ENCODE measurements at regions not wholly inside any gene's neighbourhood (a gene's known extent, or its start where the extent isn't known, plus 50 kb on each side); places are given as distances from the start of the nearest gene placed in this dataset.

DNA sequence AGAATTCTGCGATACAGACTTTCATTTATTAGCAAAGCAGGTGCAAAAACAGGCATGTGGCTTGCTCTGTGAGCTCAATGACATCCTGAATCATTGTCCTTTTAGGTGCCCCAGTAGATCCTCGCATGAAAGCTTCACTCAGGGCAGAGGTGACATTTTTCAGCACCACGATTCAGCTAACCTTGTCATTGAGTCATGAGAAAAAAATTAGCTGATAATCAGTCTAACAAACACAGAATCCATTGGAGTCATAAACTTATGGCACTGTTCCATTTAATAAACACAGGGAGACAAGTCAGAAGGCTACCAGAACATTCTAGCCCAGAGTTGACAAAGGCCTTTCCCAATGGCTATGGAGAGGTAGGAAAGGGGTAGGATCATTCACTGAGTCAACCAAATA is 104.8 kb upstream of the RAD23B start:
- Histone ChIP-seq H3K27me3 (ENCODE audit: insufficient read depth, low read depth, severe bottlenecking) (no peaks in the 10 kb centered on the region), H3K9me3 (ENCODE audit: severe bottlenecking) (peaks cover 10% of the 10 kb centered on the region), H3K36me3 (no peaks in the 10 kb centered on the region), H3K4me3 (ENCODE audit: low read depth, low read length) (no peak overlapping the region), H3K27ac (no peak overlapping the region)
- TF ChIP-seq CTCF (IDR thresholded peaks at IDR 0.05; ENCODE audit: low read depth, low read length), result no peak
- no peak for DNase-seq

DNA sequence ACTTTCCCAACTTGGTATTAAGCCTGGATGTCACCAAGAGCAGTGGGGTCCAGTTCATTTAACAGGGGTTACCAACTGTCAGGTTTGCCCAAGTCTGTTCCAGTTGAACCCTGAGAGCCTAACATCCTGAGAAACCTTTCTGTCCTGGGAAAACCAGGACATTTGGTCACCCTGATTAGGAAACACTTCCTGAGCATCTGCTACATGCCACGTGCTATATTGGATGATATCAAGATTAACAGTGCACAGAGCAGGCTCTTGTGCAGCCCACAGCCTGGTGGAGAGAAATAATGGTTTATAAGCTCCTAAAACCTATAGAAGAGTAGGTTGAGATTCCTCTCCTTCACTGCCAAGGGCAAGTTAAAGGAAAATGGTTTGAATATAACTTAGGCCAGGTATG is 102.9 kb upstream of the RAD23B start:
- Histone ChIP-seq H3K4me3 (ENCODE audit: low read depth, low read length) (no peak overlapping the region), H3K36me3 (no peaks in the 10 kb centered on the region), H3K27ac (no peak overlapping the region), H3K9me3 (ENCODE audit: severe bottlenecking) (peaks cover 12% of the 10 kb centered on the region), H3K27me3 (ENCODE audit: insufficient read depth, low read depth, severe bottlenecking) (no peaks in the 10 kb centered on the region)
- no peak for TF ChIP-seq CTCF (IDR thresholded peaks at IDR 0.05; ENCODE audit: low read depth, low read length)
- DNase-seq, result peak; percentile 55

DNA sequence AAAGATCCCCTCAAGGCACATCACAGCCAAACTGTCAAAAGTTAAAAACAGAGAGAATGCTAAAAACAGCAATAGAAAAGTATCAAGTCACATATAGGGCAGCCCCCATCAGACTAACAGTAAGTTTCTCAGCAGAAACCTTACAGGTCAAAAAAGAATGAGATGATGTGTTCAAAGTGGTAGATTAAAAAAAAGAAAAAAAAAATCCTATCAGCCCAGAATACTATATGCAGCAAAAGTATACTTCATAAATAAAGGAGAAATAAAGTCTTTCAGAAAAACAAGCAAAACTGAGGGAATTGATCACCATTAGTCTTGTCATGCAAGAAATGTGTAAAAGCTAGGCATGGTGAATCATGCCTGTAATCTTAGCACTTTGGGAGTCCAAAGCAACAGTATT is 99.9 kb upstream of the RAD23B start:
- peaks cover 12% of the 10 kb centered on the region for H3K9me3 ChIP-seq (ENCODE audit: severe bottlenecking)
- no peaks in the 10 kb centered on the region for H3K36me3 ChIP-seq
- no peak for TF ChIP-seq CTCF (IDR thresholded peaks at IDR 0.05; ENCODE audit: low read depth, low read length)
- H3K4me3 ChIP-seq (ENCODE audit: low read depth, low read length), result no peak overlapping the region
- DNase-seq, result no peak
- H3K27ac ChIP-seq, result no peak overlapping the region
- no peaks in the 10 kb centered on the region for H3K27me3 ChIP-seq (ENCODE audit: insufficient read depth, low read depth, severe bottlenecking)

DNA sequence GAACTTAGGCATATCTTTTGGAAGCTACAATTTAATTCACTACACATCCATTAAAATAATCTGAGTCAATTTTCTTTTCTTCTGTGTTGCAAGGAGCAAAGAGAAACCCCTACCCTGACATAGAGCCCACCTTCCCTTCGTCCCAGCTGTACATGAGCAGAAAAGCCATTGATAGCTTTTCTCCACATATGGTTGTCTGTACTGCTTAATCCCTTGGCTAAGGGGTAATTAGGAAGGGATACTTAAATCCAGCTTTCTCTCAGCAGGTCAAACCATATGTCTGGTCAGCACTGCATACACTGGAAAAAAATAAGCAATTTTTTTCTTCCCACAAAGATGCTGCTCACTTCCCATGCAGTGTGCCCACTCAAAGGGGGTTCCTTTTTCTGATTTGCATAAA is 94.7 kb upstream of the RAD23B start:
- H3K27me3 ChIP-seq (ENCODE audit: insufficient read depth, low read depth, severe bottlenecking), result no peaks in the 10 kb centered on the region
- H3K36me3 ChIP-seq, result no peaks in the 10 kb centered on the region
- peak; percentile 52 for DNase-seq
- no peak for TF ChIP-seq CTCF (IDR thresholded peaks at IDR 0.05; ENCODE audit: low read depth, low read length)
- H3K27ac ChIP-seq, result peak overlapping the region; percentile 51
- H3K9me3 ChIP-seq (ENCODE audit: severe bottlenecking), result peaks cover under 1% of the 10 kb centered on the region
- H3K4me3 ChIP-seq (ENCODE audit: low read depth, low read length), result no peak overlapping the region

DNA sequence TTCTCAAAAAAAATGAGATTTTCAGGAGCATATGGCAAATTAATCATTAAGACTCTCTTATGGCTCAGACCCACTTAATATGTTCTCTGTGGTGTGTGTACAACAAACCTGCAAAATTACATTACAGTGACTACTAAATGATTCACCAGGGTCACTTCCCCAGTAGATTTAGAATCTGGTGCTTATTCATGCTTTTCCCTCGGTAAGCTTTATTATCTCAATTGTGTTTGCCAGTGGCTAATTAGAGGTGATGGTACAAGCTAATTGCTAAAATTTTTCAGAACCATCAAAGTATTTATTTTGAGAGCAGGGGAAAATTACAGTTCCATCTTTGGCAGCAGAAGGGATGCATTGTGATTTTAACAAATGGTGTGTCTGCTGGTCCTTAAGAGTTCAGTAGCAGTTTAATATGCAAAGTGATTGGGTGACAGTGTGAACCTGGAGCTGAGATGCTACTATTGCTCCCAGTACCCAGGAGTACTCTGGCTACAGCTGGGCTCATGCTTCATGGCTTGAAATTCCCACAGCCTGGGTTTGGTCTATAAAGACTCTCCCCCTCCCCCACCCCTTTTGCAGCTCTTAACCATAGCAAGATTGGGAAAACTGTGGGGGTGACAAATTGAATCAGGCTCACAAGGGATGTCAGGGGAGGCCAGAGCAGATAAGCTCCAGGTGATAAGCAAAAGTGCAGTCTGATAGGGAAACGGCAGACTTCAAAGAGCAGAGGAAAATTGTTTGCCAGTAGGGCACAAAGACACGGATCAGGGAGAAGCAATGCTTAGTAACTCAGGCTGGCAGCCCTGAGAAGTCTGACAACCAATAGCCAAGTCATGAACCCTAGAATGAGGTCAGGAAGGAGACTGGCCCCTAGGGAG is 92.8 kb upstream of the RAD23B start:
- Histone ChIP-seq H3K36me3 (no peaks in the 10 kb centered on the region), H3K27me3 (ENCODE audit: insufficient read depth, low read depth, severe bottlenecking) (no peaks in the 10 kb centered on the region), H3K9me3 (ENCODE audit: severe bottlenecking) (no peaks in the 10 kb centered on the region), H3K27ac (no peak overlapping the region), H3K4me3 (ENCODE audit: low read depth, low read length) (no peak overlapping the region)
- peak; percentile 30 for DNase-seq
- TF ChIP-seq CTCF (IDR thresholded peaks at IDR 0.05; ENCODE audit: low read depth, low read length), result no peak

GRCh38 chr9:107190936-107191290 is 92.2 kb upstream of the RAD23B start:
- H3K27me3 ChIP-seq (ENCODE audit: insufficient read depth, low read depth, severe bottlenecking), result no peaks in the 10 kb centered on the region
- H3K9me3 ChIP-seq (ENCODE audit: severe bottlenecking), result no peaks in the 10 kb centered on the region
- H3K27ac ChIP-seq, result no peak overlapping the region
- DNase-seq, result no peak
- H3K4me3 ChIP-seq (ENCODE audit: low read depth, low read length), result no peak overlapping the region
- no peak for TF ChIP-seq CTCF (IDR thresholded peaks at IDR 0.05; ENCODE audit: low read depth, low read length)
- no peaks in the 10 kb centered on the region for H3K36me3 ChIP-seq

Data from WERI-Rb-1 (cell line).